ENCODE measurements at regions not wholly inside any gene's neighbourhood (a gene's known extent, or its start where the extent isn't known, plus 50 kb on each side); places are given as distances from the start of the nearest gene placed in this dataset.

- DNase-seq (ENCODE audit: low spot score) = no peak
Measured at GRCh38 chr1:96365076-96365475, 356.5 kb upstream of the PTBP2 start.

DNA sequence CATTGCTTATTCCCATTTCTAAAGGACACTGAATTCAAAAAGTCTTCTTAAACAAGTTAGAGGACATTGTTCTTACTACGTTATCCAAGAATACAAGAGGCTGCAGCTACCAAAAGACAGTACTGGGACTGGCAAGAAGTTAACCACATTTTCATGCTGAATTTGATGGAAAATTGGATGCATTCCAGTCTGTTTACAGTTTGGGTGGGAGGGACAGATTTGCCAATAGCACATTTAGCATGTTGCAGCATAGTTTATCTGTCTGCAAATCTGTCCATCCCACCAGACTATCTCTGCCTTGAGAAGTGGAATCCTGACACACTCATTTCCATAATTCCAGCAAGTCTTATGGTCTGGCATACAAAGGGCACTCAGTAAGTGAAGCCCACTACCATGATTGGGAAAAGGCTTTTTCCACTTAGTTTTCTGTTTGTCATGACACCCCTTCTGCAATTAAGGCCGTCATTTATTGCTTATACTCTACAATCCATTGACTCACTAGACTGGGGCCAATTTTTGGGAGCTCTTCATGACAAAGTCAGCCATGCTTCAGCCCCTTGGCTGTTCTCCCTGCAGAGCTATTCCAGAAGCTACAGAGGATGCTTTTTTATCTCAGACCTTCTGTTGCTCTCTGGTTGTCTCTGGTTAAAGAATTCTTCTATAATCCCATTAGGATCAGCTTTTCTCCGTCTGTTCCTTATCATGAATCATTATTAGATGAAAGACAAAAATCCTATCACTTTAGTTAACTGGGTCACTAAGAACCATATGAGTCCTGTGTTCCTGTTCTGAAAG lies 355.8 kb upstream of the PTBP2 start:
- no peak for DNase-seq (ENCODE audit: low spot score)

GRCh38 chr1:96366516-96366915 lies 355.1 kb upstream of the PTBP2 start:
- DNase-seq (ENCODE audit: low spot score) = no peak

DNA sequence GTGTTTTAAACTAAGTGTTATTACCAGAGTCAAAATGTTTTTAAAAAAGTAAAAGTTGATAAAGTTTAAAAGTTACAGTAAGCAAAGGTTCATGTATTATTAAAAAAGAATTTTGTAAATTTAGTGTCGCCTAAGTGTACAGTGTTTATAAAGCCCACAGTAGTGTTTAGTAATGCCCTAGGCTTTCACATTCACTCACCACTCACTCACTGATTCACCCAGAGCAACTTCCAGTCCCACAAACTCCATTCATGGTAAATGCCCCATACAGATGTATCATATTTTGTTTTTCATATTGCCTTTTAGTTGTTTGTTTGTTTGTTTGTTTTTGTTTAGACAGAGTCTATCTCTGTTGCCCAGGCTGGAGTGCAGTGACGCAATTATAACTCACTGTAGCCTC lies 353.8 kb upstream of the PTBP2 start:
- DNase-seq (ENCODE audit: low spot score) = no peak

DNA sequence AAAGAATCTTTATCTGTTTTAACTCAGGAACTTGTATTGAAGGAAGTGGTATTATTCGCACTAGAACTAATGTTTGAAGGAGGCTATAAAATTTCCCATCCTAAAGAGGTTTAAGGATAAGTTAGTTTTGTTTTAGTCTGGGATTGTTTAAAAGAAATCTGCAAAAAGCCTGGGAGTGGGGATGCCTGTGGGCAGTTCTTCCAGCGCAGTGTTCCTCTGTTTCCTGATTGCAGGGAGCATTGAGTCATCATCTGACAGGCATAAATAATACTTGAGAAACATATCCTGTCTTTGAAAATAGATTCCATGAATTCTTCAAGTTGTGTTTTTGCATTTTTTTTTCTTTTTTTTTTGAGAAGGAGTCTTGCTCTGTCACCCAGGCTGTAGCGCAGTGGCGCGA lies 350.8 kb upstream of the PTBP2 start:
- no peak for DNase-seq (ENCODE audit: low spot score)

DNA sequence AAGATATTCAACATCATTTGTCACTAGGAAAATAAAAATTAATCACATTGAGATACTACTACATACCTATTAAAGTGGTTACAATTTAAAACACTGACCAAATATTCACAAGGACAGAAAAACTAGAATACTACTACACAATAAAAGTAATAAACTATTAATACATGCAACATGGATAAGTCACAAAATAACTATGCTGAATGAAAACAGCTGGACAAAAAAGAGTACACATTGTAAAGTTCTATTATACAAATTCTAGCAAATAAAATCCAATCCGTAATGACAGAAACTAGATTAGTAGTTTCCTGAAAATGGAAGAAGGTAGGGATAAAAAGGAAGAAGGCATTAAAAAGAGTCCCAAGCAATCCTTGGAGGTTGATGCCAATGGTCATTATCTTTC lies 348.7 kb upstream of the PTBP2 start:
- no peak for DNase-seq (ENCODE audit: low spot score)

DNA sequence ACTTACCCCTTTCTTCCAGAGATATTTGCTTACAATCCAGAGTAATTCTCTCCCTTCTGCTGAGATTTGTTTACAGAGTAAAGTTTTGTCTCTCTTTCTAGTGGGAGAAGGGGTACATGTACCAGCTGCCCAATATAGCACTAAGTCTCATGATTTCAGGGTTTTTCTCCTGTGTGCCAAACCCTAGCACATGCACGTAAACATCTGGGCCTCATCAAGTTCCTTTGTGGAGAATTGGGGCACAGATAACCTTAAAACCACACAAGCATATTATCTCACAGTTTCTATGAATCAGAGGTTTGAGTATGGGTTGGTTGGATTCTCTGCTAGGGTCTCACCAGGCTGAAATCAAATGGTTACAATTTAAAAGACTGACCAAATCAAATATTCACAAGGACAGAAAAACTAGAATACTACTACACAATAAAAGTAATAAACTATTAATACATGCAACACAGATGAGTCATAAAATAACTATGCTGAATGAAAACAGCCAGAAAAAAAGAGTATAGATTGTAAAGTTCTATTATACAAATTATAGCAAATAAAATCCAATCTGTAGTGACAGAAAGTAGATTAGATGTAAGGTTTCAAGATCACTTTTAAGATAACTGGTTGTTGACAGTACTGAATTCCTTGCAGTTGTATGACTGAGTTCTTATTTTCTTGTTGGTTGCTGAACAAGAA lies 347.4 kb upstream of the PTBP2 start:
- DNase-seq (ENCODE audit: low spot score) = no peak

- DNase-seq (ENCODE audit: low spot score) = no peak
Measured at GRCh38 chr1:96376846-96377245, 344.7 kb upstream of the PTBP2 start.

DNA sequence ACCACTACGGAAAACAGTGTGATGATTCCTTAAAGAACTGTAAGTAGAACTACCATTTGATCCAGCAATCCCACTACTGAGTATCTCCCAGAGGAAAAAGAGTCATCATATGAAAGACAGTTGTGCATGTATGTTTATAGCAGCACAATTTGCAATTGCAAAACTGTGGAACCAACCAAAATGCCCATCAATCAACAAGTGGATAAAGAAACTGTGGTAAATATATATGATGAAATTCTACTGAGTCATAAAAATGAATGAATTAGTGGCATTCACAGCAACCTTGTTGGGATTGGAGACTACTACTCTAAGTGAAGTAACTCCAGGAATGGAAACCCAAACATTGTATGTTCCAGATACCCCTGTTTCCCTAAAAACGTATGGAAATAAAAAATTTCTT lies 337.0 kb upstream of the PTBP2 start:
- no peak for DNase-seq (ENCODE audit: low spot score)

DNA sequence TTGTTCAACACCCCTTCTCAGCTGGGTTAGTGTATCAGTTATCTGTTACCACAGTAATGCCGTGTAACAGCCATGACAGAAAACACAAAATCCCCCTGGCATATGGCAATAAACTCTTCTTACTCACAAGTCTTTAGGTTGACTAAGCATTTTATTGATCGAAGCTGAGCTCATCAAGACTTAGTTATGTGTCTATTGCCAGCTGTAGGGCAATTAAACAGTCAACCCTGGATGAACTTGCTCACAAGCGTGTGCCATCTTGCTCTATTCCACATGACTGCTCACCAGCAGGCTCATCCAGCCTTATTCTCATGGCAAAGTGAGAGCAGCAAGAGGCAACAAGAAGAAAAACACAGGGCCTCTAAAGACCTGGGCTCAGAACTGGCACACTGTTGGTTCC lies 333.8 kb upstream of the PTBP2 start:
- DNase-seq (ENCODE audit: low spot score) = no peak

- DNase-seq (ENCODE audit: low spot score) = no peak
Measured at GRCh38 chr1:96388421-96389310, 332.9 kb upstream of the PTBP2 start.

- DNase-seq (ENCODE audit: low spot score) = no peak
Measured at GRCh38 chr1:96400089-96400488, 321.5 kb upstream of the PTBP2 start.

- DNase-seq (ENCODE audit: low spot score) = no peak
Measured at GRCh38 chr1:96409087-96409486, 312.5 kb upstream of the PTBP2 start.

- DNase-seq (ENCODE audit: low spot score) = no peak
Measured at GRCh38 chr1:96409689-96410088, 311.9 kb upstream of the PTBP2 start.

- DNase-seq (ENCODE audit: low spot score) = no peak
Measured at GRCh38 chr1:96411006-96411405, 310.6 kb upstream of the PTBP2 start.

DNA sequence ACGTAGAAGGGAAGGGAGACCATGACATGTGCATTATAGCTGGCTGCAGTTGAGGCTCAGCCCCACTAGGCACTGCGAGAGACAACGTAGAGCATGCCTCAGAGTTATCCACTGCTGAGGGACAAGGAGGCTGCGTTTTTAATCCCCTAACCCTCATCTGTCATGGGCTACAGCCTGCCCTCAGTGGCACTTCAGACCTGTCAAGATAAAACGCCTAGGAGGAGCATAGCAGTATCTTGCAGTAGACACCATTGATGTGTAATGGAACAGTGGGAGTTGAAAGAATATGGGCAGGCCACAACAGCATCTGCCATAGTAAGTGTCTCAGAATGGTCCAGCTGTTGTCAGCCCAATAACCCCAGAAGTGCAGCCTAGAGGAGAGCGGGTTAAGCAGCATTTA lies 307.0 kb upstream of the PTBP2 start:
- no peak for DNase-seq (ENCODE audit: low spot score)

GRCh38 chr1:96416111-96416595 lies 305.4 kb upstream of the PTBP2 start:
- peak; percentile 66 for DNase-seq (ENCODE audit: low spot score)

- no peak for DNase-seq (ENCODE audit: low spot score)
Measured at GRCh38 chr1:96416701-96417444, 304.7 kb upstream of the PTBP2 start.

DNA sequence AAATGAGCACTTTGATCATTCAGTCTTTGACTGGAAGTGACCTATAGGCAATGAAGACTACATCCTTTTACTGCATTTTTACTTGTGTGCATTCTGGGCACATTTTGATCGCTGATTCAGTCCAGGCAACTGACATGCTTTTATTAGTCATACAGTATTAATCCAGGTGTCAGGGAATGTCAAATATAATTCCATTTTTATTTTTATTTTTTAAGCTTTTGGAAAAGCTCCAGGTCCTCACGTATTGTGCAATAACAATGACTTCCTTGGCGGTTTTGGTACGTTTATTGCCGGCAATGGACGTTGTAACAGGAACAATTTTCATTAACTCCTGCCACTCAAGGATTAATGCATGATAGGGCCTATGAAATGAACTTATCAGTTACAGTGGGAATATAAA lies 302.6 kb upstream of the PTBP2 start:
- no peak for DNase-seq (ENCODE audit: low spot score)

DNA sequence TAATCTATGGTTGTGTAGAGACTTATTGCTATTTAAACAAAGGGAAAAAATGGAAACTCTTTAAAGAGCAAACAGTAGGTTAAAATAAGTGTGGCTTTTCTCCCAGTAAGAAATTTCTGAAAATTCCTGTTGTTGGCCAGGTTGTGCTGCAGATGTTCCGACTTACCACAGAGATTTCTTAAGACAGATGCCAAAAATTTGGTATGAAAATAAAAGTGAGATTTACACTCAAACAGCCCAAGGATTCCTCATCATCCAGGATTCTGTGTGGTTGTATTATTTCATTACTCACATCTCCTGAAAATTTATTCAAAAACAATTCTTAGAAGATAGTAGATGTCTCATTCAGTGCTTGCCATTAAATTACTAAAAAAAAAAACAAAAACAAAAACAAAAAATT lies 296.7 kb upstream of the PTBP2 start:
- DNase-seq (ENCODE audit: low spot score) = no peak

DNA sequence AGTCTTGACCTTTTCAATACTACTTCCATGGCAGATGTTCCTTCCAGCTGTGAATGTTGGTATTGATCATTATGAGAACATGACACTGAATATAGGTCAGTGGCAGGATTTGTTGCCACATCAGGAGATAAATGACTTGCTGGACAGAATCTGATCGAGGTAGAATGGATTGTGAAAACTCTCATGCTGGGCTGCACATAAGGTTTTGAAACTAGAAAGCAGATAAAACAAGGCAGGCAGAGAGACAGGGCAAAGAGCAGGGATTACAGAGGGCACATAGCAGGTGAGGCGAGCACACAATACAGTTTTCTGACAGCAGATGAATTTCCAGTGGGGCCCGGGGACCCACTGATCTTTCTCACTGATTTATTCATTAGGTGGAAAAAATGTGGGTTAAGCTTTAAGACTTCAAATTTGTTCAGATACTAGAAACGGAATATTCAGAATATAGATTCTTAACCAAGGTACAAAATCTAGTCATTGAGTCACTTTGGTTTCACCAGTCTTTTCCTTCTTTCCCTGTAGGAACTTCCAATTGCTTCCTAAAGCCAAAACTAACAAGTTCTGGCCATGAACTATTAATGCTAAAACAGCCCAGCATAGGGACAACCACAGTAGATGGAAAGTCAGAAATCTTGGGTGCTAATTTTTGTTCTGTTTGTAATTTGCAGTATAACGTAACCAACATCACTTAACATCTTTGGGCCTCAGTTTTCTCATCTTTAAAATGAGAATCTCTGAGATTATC lies 296.0 kb upstream of the PTBP2 start:
- DNase-seq (ENCODE audit: low spot score) = no peak
